ENCODE measurements at regions not wholly inside any gene's neighbourhood (a gene's known extent, or its start where the extent isn't known, plus 50 kb on each side); places are given as distances from the start of the nearest gene placed in this dataset.

GRCh38 chr7:128161466-128162125 is 79.5 kb upstream of the LEP start:
- BruUV-seq (replicated peaks): no TSS peak
- no peak overlapping the region for H2AFZ ChIP-seq (ENCODE audit: control insufficient read depth, low read depth, low read length)
- TF ChIP-seq, protein P1, sequence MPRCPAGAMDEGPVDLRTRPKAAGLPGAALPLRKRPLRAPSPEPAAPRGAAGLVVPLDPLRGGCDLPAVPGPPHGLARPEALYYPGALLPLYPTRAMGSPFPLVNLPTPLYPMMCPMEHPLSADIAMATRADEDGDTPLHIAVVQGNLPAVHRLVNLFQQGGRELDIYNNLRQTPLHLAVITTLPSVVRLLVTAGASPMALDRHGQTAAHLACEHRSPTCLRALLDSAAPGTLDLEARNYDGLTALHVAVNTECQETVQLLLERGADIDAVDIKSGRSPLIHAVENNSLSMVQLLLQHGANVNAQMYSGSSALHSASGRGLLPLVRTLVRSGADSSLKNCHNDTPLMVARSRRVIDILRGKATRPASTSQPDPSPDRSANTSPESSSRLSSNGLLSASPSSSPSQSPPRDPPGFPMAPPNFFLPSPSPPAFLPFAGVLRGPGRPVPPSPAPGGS (IDR thresholded peaks at IDR 0.05; ENCODE audit: borderline replicate concordance, insufficient read depth, low read depth, low read length, poor library complexity, severe bottlenecking): no peak
- TF ChIP-seq ZBED1 (IDR thresholded peaks at IDR 0.05; ENCODE audit: borderline replicate concordance) (no peak), MTA3 (IDR thresholded peaks at IDR 0.05; ENCODE audit: borderline replicate concordance, low read length) (no peak), CHD1 (IDR thresholded peaks at IDR 0.05; ENCODE audit: low read depth, low read length) (no peak), MTA2 (IDR thresholded peaks at IDR 0.05; ENCODE audit: low read depth) (no peak), NFYA (IDR thresholded peaks at IDR 0.05; ENCODE audit: borderline replicate concordance, low read depth, low read length) (no peak), ATF7 (IDR thresholded peaks at IDR 0.05; ENCODE audit: low read depth) (no peak)
- RAD21 ChIA-PET (ENCODE audit: unreplicated experiment): no interaction called here
- H3K27me3 ChIP-seq (replicated peaks in 1 of 2; ENCODE audit: control insufficient read depth in 2 of 2, insufficient read depth in 2 of 2, low read length in 1 of 2): peaks cover 10 to 24% of the 10 kb centered on the region in 2 experiments
- no peak overlapping the region for H3K9ac ChIP-seq (ENCODE audit: control insufficient read depth, insufficient read depth, low read length)
- SMC1A ChIA-PET (ENCODE audit: uncharacterized antibody, unreplicated experiment): interaction anchor here (0.5 to 0.7 kb wide), 2 partner anchors 9 to 108 kb away, joined by 3 read pairs; no protein-coding TSS in a partner anchor
- H3K4me1 ChIP-seq (ENCODE audit: control insufficient read depth, insufficient read depth, low read length): no peaks in the 10 kb centered on the region
- ATAC-seq (no peak), DNase-seq (ENCODE audit: low read depth, low spot score) (no peak), FAIRE-seq (no peak)
- H3K9me3 ChIP-seq (replicated peaks; ENCODE audit: control insufficient read depth, insufficient read depth, low read length): no peaks in the 10 kb centered on the region
- no peaks in the 10 kb centered on the region for H3K36me3 ChIP-seq (ENCODE audit: control insufficient read depth in 2 of 2, insufficient read depth in 2 of 2, low read length in 1 of 2)
- WGBS (ENCODE audit: insufficient coverage, insufficient replicate concordance, low lambda C conversion rate, missing lambda C conversion rate): 36% methylated on average over 7 of the region's 7 CpGs
- H3K27ac ChIP-seq (ENCODE audit: control insufficient read depth, insufficient read depth): no peak overlapping the region
- in situ Hi-C loops (cut with MboI): no loop called here
- H3K4me2 ChIP-seq (ENCODE audit: control insufficient read depth, insufficient read depth): no peak overlapping the region
- H3K79me2 ChIP-seq (ENCODE audit: control insufficient read depth, insufficient read depth, low read length): no peaks in the 10 kb centered on the region
- no peak overlapping the region for H3K4me3 ChIP-seq
- CTCF ChIA-PET: interaction anchor here (1.2 to 1.5 kb wide), 2 partner anchors 9 to 26 kb away, joined by 3 to 4 read pairs; no protein-coding TSS in a partner anchor
- no peaks in the 10 kb centered on the region for H4K20me1 ChIP-seq (ENCODE audit: control insufficient read depth, insufficient read depth)
- intact Hi-C loops (cut with micrococcal nuclease; ENCODE audit: unreplicated experiment): no loop called here
- POLR2A ChIA-PET: no interaction called here
